GM19463 (cell line): ENCODE measurements at regions not wholly inside any gene's neighbourhood (a gene's known extent, or its start where the extent isn't known, plus 50 kb on each side); places are given as distances from the start of the nearest gene placed in this dataset.

ENCODE experiments used
- ATAC-seq: cut with Tn5 transposase; IDR thresholded peaks from one replicate; pipeline ENCODE4 v1.9.1; 2021; ENCODE audit warnings: mild to moderate bottlenecking, moderate library complexity; ENCODE audit not compliant: unreplicated experiment

DNA sequence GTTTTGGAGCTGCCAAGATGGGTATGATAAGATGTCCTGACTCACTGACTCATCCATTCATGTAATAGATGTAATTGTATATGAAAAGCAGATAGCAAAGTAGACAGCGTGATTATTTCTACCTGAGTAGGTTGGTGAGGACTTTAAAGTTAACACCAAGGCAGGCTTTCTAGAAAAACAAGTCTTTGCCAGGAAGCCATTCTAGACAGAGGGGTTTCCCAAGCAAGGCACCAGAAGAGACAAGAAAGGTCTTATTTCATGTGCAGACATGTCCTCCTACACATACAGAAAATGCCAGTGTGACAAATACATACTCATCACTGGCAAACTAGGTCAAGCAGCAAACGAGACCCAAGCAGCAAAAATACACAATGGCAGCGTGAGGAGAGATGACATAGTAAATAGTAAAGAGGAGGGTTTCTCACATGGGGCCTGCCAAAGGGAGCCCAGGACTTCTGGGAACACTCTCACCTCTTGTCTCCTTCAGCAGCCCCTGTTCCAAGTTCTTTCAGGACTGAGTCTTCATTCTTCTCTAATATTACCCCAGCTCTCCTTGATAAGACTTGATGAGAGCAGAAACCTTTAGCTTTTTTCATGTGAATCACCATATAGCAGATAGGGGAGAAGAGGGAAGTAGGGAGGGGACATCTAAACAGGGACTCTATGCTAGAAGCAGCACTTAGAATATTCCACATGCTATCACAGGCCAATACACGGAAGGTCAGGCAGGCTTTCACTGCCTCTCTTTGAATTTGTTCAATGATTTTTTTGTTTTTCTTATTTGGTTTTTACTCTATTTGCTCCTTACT, 114.6 kb upstream of the ATP1B1 start:
- ATAC-seq: no peak

DNA sequence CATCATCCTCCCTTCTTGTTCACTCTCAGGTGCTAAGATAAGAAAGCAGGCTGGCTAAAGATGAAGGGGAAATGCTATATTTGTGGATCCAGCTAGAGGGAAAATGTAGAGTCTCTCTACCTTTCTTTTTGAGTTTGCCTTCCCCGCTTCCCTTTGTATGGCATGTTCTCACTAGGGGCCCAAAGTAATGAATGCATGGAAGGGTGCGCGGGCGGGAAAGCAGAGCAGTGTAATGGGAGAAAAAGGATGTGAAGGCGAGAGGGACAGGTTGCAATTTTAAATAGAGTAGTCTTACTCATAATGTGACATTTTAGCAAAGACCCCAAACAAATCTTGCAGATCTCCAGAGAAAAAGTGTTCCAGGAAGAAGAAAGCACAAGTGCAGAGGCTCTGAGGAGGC, 105.1 kb upstream of the ATP1B1 start:
- ATAC-seq: no peak

DNA sequence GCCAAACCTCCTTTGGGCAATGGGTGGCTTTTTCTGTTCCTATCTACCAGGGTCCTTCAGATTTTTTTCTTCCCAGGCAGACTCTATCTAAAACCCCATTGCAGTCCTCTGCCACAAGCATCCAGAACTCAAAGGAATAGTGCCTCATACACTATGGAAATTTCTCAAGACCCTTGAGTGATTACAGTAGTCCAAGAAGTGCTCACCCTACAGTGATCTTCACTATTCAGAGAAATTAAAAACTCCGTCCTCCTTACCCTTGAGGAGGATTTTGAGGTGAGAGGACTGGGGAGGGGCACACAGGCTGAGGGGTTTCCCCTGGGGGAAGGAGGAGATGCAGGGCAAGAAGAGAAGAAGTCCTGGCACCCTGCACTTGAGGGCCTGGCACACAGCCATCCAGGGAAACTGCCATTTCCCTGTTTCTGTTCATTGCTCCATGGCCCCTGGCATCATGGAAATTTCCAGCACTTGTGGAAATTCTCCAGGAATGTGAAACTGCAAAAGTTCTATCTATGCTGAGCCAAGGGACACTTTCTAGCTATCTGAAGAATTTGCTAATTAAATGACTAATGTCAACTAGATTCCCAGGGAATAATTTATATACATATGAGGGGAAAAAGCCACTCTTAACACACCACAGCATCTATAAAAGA, 102.5 kb upstream of the ATP1B1 start:
- no peak for ATAC-seq

DNA sequence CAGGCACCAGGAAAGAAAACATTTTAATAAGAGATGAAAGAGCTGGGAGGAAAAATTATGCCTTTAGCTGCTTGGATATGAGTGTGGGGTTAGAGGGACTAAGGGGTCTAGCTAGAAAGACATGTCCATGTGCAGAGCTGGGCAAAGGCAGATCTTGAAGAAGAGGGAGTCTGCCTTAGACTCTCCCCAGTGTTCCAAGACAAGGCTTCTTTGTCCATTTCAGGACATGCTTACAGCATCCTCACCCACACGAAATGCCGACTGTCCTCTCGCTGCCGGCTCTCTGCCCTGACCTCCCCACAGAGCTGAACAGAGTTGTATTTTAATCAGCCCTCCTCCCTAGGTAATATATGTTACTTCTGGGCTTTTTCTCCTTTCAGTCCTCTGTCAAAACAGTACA, 100.7 kb upstream of the ATP1B1 start:
- no peak for ATAC-seq

DNA sequence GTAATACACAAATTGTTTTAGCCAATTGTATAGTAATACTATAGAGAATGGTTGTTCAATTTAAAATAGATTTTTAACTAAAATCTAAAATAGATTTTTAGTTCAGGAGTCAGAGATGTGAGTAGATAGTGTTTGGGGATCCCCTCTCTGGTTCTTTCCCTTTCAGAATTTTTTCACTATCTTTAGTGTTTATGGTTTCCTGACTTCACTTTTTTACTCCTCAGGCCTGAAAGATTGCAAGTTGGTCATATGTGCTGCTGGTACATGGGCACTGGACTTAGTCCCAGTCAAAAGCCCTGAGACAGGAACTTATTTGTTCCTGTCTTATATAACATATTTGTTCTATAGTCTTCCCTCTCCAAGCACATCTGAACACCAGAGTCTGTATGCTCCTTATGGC, 96.8 kb upstream of the ATP1B1 start:
- no peak for ATAC-seq

DNA sequence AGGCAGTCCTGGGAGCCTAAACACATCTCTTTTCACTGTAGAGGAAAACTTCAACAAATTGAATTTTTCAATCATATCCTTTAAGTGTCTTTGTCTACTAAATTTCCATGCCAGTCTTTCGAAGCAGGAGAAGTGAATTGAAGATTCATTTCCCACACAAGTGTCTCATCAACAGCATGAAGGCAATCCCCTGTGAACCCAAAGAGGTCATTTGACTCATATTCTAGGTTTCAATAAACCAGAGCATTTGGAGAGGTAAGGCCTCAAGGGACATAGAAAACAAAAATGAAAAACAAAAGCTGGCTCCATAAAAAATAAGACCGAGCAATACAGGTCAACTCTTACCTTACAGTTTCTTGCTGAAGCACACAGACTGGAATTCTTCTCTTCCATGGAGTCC, 94.1 kb upstream of the ATP1B1 start:
- peak; percentile 75 for ATAC-seq

DNA sequence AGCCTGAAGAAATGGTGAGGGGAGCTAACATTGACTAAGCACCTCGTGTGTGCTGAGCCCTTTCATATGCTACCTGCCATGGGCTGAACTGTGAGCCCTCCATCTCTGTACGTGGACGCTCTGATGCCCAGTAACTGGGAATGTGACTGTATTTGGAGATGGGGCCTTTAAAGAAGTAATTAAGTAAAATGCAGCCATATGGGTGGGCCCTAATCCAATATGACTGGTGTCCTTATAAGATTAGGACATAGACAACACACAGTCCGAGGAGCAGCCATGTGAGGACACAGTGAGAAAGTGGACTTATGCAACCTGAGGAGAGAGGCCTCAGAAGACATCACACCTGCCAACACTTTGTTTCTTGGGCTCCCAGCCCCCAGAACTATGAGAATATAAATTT, 92.7 kb upstream of the ATP1B1 start:
- no peak for ATAC-seq

DNA sequence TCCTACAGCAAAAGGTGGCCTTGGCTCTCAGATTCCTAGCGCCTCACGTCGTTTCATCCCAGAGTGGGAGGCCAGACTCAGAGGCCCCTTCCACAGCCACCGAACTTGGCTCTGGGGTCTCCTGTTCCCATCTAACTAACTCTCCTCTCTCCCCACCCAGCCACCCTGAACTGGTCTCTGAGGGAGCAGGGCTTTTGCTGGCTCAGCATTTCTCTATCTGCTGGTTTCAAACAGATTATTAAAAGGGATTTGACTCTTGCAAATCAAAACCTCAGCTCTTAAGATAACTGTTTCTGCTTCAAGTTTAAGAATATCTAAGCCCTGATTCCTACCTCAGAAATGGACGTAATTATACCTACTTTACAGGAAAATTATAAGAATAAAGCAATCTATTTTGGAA, 91.0 kb upstream of the ATP1B1 start:
- ATAC-seq: no peak

DNA sequence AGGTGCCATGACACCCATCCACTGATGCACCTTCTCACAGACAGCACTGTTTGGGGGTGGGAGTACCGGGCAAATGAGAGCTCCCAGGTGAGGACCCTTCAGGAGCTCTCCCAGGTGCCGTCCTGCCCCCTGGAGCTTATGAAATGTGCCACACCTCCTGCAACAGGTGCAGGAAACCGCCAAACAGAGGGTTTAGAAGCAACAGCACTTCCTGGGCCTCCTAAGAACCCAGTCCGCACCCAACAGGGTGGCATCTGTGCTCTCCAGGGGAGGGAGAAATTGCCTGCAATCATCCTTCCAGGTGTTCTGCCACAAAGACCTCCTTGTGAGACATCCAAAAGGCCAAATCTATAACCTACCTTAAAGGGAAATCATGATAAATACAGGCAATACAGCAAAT, 87.7 kb upstream of the ATP1B1 start:
- ATAC-seq: no peak

DNA sequence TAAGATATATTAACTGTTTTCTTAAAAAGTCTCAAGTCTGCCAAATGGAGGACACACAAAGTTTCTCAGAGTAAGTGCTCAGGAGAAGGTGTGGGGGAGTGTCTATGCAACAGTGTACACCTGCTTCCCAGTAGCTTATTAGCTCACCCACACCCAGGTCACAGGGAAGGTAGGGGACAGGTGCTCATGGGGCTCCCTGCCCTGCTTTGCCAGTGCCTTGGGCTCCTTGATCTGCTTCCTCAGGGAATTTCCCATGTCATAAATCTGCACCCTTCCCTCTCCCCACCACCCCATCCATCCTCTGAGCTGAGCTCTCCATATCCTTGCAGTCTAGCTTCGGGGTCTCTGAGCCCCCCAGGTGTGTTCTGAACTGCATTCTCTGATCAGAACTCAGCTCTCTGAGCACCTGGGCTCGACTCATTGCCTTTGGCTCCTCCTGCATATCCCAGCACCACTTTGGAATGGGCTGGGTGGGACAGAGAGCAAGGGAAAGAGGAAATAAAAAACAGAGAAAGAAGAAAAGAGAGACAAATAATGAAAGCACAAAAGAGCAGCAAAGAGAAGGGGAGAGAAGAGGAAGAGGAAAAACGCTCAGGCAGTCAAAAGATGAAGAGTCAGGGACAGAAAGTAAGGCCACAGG, 87.0 kb upstream of the ATP1B1 start:
- no peak for ATAC-seq

DNA sequence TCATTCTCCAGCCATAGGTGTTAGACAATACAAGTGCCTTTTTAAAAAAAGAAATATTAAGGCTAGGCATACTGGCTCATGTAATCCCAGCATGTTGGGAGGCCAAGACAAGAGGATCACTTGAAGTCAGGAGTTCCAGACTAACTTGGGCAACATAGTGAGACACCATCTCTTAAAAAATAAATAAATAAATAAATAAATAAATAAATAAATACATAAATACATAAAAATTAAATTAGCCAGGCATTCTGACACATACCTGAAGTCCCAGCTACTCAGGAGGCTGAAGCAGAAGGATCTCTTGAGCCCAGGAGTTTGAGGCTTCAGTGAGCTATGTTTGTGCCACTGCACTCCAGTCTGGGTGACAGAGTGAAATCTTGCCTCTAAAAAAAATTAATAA, 85.8 kb upstream of the ATP1B1 start:
- ATAC-seq: no peak

DNA sequence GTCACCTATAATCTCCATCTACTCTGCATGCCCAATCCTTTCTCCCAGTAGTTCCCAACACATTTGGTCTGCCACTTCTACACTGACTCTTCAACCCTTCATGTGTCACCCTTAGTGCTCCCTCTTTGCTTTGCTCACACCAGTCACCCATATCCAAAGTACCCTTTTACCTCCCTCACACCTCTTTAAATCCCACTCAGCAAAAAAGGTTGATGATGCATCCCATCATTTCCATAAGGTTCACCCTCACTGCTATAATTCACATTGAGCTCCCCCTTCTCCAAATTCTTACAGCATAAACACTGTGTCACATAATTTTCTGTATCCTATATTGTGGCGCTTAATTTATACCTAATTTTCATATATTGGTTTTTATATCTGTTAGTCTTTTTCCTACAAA, 83.8 kb upstream of the ATP1B1 start:
- ATAC-seq: no peak

DNA sequence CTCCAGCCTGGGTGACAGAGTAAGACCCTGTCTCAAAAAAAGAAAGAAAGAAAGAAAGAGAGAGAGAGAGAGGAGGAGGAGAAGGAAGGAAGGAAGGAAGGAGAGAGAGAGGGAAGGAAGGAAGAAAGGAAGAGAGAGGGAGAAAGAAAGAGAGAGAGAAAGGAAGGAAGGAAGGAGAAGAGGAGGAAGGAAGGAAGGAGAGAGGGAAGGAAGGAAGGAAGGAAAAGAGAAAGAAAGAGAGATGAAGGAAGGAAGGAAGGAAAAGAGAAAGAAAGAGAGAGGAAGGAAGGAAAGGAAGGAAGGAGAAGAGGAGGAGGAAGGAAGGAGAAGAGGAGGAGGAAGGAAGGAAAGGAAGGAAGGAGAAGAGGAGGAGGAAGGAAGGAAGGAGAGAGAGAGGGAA, 82.2 kb upstream of the ATP1B1 start:
- ATAC-seq: no peak

DNA sequence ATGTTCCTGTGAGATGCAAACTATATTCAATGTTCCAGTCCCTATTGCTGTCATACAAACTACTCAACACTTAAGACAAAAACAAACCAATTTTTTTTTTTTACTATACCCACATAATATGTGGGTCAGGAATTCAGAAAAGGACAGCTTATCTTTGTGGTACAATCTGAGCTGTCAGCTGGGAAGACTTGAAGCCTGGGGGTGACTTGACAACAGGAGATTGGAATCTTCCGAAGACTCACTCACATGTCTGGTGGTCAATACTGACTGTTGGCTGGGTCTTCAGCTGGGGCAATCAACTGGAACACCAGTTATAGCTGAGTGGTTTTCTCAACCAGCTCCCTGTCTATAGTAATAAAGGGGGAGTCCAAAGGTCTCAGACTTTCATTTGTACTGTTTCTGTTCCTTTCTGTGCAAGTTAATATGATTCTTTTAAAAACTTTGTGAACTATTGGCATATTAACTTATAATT, 81.7 kb upstream of the ATP1B1 start:
- ATAC-seq: peak; percentile 83

DNA sequence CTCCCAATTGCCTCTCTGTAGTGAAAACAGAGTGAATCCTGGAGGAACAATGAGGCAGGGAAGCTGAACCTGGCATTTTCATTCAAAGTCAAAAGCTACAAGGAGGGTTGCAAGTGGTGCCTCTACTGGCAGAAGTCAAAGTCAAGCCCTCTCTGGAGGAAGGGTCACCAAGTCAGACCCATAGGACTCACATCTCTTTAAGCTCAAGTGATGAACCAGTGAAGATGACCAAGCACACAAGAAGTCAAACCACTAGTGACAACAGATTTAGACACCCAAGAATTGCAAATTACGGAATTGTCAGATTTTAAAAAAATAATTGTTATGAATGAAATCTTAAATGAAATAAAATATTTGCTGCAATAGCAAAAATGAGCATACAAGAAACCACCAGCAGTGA, 81.1 kb upstream of the ATP1B1 start:
- ATAC-seq: no peak

DNA sequence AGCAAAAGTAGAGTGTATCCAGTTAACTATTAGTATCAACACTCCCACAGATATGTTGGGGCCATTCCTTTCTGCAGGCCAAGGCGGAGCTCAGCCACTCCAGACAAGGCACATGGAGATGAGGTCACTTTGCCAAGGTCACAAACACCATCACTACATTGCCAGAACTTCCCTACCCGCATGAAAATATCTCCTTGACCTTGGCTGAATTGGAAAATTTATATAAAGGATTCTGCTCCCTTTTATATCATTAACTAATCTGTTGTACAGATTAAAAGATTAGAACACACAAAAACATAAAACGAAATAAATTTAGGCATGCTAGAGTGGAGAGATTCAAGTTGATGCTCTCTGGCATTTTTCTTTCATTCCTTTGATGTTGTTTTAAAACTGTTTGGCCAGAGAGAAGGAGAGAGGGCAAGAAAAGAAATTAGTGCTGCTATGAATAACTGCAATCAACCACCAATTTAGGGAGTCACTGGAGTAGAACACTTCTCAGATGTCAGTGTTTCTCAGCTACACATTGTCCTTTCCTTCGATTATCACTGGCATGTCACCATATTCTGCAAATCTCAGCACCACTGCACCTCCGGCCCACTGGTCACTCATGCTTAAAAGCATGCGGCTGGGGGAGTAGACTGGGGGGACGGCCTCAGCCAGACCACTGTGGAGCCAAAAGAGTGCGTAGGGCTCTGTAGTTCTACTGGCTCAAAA, 78.7 kb upstream of the ATP1B1 start:
- peak; percentile 52 for ATAC-seq

DNA sequence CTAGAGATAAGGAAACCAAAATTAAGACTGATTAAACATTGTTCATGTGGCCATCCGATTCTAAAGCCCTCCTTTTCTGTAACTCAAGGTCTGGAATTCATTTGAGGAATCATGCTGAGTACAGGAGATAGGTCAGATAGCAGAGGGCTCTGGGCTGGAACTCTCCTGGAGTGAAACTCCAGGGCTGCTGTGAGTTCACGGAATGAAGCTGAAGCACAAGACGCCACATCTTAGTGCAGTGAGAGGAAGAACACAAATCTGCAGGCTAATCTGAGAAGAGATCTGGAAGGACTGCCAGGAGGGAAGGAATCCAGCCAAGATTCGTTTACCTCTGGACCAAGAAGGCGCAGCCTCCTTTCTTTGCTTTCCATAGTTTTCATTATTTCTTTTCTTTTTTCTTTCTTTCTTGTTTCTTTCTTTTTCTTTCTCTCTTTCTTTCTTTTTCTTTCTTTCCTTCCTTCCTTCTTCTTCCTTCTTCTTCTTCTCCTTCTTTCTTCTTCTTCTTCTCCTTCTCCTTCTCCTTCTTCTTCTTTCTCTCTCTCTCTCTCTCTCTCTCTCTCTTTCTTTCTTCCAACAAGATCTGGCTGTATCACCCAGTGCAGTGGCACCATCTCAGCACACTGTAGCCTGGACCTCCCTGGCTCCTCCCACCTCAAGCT, 74.8 kb upstream of the ATP1B1 start:
- no peak for ATAC-seq

DNA sequence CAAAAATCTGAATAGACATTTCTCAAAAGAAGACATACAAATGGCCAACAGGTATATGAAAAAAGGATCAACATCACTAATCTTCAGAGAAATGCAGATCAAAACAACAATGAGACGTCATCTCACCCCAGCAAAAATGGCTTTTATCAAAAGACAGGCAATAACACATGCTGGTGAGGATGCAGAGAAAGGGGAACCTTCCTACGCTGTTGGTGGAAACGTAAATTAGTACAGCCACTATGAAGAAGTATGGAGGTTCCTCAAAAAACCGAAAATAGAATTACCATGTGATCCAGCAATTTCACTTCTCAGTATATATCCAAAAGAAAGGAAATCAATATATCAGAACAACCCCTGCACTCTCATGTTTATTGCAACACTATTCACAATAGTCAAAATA, 65.1 kb upstream of the ATP1B1 start:
- ATAC-seq: no peak

DNA sequence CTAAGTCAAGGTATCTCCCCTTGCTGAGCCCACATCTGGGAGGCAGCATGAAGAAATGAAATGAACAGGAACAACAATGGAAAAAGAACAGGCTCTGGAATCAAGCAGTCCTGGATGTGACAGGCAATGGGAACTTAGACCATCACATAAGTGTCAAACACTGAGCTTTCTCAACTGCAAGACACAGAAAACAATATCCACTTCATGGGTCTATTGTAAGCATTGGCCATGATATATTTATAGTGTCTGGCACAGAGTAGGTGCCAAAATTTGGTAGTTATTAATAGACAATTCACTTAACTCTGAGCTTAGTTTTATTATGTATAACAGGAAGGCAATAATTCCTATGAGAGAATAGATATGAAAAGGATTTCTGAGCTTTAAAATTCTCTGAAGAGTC, 64.1 kb upstream of the ATP1B1 start:
- ATAC-seq: no peak

DNA sequence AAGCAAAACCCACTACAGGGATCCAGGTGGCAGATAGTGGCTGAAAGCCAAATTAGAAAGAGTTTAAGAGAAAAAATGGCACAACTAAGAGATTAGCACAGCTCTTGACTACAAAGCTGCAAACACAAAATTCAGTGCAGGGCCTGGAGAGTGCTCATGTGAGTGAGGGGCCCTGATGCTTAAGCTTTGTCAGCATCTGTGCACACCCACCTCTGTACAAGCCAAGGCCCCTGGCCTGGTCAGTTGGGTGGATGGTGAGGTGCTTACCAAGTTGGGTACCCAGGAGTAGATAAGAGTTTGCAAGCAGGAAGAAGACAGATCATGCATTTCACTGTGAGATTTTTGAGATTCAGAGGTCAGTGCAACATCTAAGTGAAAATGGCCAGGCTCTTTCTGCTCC, 62.7 kb upstream of the ATP1B1 start:
- ATAC-seq: no peak

DNA sequence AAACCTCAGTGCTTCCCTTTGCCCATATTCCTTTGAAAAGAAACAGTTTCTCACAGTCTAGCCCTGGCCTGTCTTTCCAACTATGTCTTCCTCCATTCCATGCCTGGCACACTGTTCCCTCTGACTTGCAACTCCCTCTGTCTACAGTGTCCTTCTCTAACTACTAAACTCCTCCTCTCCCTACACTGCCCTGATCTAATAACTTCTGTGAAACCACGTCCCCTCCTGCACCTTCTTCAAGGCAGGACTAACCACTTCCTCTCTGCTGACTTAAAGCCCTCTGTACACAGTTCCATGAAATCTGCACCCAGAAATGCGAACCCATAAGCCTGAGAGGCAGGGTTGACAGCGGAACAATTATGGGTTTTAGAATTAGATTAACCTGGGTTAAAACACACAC, 62.2 kb upstream of the ATP1B1 start:
- ATAC-seq: peak; percentile 87
